Stimulated activated CD4-positive, alpha-beta T cell treated with anti-CD3 and anti-CD28 coated beads, TNF-alpha, amount 100 ng/mL, for 48 hours (primary cell): ENCODE measurements at regions not wholly inside any gene's neighbourhood (a gene's known extent, or its start where the extent isn't known, plus 50 kb on each side); places are given as distances from the start of the nearest gene placed in this dataset.
"Not testable (repeated sequence)": the region's sequence is repeated elsewhere in the genome, so short reads cannot be mapped to it uniquely, and the experiment has no call there.

ENCODE experiments used
- DNase-seq, 3 donors: peaks; one replicate each; pipeline ENCODE4 v3.0.0-alpha.2; 2020; ENCODE audit warnings: low read depth in 3 of 3

- DNase-seq = no peak
These were observed 1065.4 kb downstream of the TAF11L14 start for GRCh38 chr5:18699681-18700080.

DNA sequence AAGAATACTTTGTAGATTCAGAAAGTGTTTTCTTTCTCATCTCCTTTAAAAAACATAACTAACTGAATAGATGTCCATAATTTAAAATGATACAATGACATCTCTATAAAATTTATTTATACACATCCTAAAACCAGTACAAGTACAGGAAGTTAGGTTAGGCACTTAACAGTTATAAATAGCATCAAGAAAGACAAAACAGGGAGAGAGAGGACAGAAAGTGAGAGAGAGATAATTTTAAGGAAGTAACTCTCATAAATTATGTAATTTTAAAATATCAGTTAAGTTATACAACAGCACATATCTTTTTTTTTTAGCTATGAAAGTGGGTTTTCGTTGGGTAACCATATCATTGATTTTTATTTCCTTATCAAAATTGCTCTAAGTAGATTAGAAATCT lies 1068.6 kb downstream of the TAF11L14 start:
- DNase-seq = no peak

DNA sequence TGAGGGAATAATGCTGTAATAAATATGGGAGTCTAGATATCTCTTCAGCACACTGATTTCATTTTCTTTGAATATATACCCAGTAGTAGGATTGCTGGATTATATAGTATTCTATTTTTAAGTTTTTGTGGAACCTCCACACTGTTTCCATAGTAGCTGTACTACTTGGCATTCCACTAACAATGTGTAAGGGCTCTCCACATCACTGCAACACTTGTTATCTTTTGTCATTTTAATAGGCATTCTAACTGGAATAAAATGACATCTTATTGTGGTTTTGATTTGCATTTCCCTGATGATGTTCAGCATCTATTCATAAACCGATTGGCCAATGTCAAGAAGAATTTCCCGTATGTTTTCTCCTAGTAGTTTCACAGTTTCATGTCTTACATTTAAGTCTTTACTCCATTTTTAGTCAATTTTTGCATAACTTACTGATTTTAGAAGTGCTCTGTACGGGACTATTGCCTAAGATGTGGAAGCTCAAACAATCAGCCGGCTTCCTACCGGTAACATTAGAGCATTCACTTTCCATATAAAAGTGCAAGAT lies 1078.8 kb downstream of the TAF11L14 start:
- DNase-seq = no peak

DNA sequence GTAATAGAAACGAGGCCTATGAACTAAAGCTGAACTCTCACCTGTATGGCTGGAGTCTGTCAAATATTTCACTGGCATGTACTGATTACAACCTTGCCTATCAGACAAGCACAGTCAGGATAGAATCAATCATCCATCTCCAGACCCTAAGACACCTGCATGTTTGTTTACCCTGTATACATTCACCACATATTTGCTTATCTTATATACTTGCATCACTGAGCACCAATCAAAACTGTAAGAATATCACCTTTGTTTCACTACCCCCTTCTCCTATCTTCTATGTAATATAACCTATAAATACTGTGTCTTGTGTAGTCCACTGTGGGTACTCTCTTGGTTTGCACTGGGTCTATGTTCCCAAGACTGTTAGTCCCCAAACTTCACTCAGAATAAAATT lies 1085.7 kb downstream of the TAF11L14 start:
- DNase-seq = no peak

- no peak for DNase-seq
These were observed 1098.6 kb downstream of the TAF11L14 start for GRCh38 chr5:18732556-18733479.

DNA sequence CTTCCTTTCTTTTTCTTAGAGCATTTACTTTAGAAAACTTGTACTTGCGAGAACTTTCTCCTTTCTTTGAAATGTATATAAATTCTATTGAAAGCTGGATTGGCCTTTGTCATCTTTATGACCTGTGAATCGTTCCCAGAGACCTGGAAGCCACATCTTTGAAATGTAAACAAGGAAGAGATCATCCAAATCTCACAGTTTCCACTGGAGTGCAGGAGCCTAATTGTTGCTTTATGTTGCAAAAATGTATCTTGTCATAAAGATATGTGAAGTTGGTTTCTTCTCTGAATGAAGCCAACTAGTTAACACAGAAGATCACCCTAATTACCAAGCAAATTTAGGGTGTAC lies 1101.8 kb downstream of the TAF11L14 start:
- DNase-seq = no peak

- not testable (repeated sequence) for DNase-seq
These were observed 1102.5 kb downstream of the TAF11L14 start for GRCh38 chr5:18736736-18737135.

GRCh38 chr5:18740301-18740700 lies 1106.0 kb downstream of the TAF11L14 start:
- DNase-seq = no peak

DNA sequence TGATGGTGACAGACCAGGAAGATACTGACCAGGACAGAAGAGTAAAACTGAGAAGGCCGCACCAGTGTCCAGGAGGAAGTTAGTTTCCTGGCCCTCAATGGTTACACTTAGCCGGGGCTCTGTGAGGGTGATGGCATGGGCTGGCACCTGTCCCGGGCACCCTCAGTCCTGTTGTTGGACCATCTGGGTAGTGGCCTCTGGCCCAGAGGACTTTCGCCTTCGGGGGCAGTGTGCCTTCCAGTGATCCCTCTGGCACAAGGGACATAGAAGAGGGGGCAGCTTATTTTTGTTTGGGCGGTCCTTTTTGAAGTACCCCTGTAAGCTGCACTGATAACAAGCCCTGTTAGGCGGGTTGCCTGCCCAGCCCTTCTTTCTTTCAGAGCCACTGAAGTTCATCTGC lies 1108.6 kb downstream of the TAF11L14 start:
- no peak for DNase-seq

GRCh38 chr5:18744441-18744840 lies 1110.2 kb downstream of the TAF11L14 start:
- no peak for DNase-seq

GRCh38 chr5:18745042-18745987 lies 1111.1 kb downstream of the TAF11L14 start:
- DNase-seq = no peak

- DNase-seq = no peak
These were observed 1111.8 kb downstream of the TAF11L14 start for GRCh38 chr5:18745988-18746615.

DNA sequence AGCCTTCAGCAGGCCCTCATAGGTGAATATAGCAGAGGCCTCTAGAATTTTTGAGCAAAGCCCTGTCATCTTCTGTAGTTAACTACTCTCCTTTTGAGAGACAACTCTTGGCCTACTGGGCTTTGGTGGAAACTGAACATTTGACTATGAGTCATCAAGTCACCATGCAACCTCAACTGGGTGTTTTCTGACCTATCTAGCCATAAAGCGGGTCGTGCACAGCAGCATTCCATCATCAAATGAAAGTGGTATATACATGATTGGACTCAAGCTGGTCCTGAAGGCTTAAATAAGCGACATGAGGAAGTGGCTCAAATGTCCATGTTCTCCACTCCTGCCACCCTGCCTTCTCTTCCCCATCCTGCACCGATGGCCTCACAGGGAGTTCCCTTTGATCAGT lies 1115.5 kb downstream of the TAF11L14 start:
- DNase-seq = no peak

- DNase-seq = no peak
These were observed 1118.1 kb downstream of the TAF11L14 start for GRCh38 chr5:18752317-18752716.

- no peak for DNase-seq
These were observed 1119.9 kb downstream of the TAF11L14 start for GRCh38 chr5:18754201-18754600.

- no peak for DNase-seq
These were observed 1127.5 kb downstream of the TAF11L14 start for GRCh38 chr5:18761801-18762200.

- DNase-seq = no peak
These were observed 1129.9 kb downstream of the TAF11L14 start for GRCh38 chr5:18764161-18764560.

DNA sequence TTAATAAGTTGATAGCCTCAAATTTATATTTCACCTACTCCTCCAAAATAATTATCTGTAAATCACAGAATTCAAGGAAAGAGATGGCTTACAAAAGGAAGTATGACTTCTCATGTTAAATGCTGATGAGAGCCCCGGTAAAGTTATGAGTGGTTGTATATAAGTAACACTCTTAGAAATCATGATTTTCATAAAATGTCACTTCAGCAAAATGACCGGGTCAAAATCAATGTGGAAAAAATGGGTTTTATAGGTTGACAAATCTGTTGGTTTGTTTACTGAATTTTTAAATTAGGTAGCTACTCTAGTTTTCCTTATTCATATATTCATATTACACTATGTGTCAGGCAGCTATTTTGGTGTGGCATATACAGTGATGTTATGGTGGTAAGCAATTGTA lies 1131.0 kb downstream of the TAF11L14 start:
- DNase-seq = no peak

DNA sequence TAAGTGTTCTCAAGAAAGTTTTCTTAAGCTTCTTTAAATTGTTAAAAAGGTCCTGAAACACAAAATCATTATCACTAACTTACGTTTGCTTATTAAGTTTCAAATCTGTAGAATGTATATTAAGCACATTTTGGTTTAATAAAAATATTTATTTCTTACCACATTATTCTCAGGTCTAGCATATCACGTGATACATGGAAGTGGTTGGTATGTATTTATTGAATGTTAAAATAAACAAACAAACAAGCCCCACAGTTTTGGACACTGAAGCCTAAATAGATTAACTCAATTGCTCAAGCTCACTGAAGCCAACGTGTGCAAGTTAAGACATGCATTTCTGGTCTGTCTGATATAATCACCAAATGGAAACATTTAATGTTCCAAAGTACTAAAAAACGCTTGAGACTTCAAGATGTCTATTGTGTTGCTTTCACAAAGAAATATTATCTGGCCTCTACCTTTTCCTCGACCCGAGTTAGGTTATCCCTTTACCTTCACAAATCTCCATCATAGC lies 1136.9 kb downstream of the TAF11L14 start:
- DNase-seq = no peak

DNA sequence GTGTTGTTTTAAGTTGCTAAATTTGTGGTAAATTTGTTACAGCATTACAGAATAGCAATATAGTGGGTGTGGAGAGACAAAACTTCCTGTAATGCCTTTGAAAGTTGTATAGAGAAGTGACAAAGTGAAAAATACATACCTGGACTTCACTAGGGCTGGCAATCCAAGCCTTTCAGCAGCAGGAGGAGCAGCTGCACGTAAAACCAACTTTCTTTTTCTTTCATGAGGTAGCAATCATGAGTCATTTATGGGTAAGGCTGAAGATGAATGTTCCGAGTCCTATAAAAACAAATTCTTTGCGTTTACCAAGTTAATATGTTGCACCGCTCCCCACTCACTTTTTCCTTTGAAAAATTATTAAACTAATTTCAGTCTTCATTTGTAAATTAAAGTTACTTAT lies 1138.2 kb downstream of the TAF11L14 start:
- DNase-seq = no peak

GRCh38 chr5:18778225-18778624 lies 1144.0 kb downstream of the TAF11L14 start:
- DNase-seq = no peak
